Fibroblast of lung (primary cell): ENCODE measurements at regions not wholly inside any gene's neighbourhood (a gene's known extent, or its start where the extent isn't known, plus 50 kb on each side); places are given as distances from the start of the nearest gene placed in this dataset.

Experiments
- EZH2 ChIP-seq: IDR thresholded peaks from 2 replicates; pipeline ENCODE4 v1.5.1; 2012; ENCODE audit warnings: low read length, control low read depth, mild to moderate bottlenecking; ENCODE audit errors: missing control alignments
- TF ChIP-seq, protein P1 (sequence below), 2 donors: IDR thresholded peaks in 1 of 2; conservative IDR thresholded peaks in 1 of 2; 1 replicate in 1 of 2; 2 replicates in 1 of 2; pipeline ENCODE4 v1.5.1; 2011 to 2012; ENCODE audit warnings: low read length in 2 of 2, control low read depth in 1 of 2, inconsistent platforms in 1 of 2, low read depth in 1 of 2, mild to moderate bottlenecking in 1 of 2

DNA sequence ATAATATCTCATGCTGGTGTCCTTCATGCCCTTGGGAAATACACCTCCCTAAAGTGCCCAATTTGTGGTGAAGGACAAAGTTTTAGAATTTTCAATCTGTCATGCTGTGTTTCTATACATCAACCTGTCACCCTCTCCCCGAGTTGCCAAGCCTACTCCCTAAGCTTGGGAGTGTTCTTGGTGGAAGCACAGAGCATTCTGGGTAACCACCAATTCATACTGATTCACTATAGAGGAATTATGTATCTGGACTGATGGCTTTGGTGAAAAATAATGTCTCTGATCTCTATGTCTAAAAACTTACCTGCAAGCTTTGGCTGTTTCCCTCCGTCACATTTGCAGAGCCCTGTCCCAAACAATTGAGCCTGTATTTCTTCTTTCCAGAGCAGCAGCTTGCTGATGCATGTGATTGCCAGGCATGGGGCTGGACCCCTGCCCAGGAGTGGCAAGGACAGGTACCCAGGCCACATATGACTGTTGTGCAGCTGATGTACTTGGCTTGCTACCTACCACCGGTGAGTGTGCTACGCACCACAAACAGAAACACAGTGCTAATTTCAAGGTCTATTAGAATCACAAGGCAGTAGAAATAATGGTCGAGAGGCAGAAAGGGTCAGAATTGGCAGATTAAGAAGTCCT is 202.8 kb upstream of the CITED2 start:
- TF ChIP-seq, protein P1, sequence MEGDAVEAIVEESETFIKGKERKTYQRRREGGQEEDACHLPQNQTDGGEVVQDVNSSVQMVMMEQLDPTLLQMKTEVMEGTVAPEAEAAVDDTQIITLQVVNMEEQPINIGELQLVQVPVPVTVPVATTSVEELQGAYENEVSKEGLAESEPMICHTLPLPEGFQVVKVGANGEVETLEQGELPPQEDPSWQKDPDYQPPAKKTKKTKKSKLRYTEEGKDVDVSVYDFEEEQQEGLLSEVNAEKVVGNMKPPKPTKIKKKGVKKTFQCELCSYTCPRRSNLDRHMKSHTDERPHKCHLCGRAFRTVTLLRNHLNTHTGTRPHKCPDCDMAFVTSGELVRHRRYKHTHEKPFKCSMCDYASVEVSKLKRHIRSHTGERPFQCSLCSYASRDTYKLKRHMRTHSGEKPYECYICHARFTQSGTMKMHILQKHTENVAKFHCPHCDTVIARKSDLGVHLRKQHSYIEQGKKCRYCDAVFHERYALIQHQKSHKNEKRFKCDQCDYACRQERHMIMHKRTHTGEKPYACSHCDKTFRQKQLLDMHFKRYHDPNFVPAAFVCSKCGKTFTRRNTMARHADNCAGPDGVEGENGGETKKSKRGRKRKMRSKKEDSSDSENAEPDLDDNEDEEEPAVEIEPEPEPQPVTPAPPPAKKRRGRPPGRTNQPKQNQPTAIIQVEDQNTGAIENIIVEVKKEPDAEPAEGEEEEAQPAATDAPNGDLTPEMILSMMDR (conservative IDR thresholded peaks at IDR 0.05 in 1 of 2, IDR thresholded peaks at IDR 0.05 in 1 of 2; ENCODE audit: low read depth in 1 of 2, low read length in 2 of 2) = no peak
- no peak for TF ChIP-seq EZH2
